ENCODE measurements at regions not wholly inside any gene's neighbourhood (a gene's known extent, or its start where the extent isn't known, plus 50 kb on each side); places are given as distances from the start of the nearest gene placed in this dataset.

- no peak for TF ChIP-seq GABPA (IDR thresholded peaks at IDR 0.05; ENCODE audit: borderline replicate concordance, insufficient read depth, low read length)
- no peak for TF ChIP-seq BACH1 (IDR thresholded peaks at IDR 0.05; ENCODE audit: low read length)
- no peak for TF ChIP-seq POLR2A (IDR thresholded peaks at IDR 0.05; ENCODE audit: control extremely low read depth in 1 of 2, low read depth in 2 of 2, low read length in 2 of 2)
- TF ChIP-seq YY1 (IDR thresholded peaks at IDR 0.05; ENCODE audit: low read depth, low read length): no peak
- TF ChIP-seq SAP30 (IDR thresholded peaks at IDR 0.05; ENCODE audit: insufficient read depth, insufficient replicate concordance, low read length): no peak
- no peak for TF ChIP-seq NANOG (IDR thresholded peaks at IDR 0.05; ENCODE audit: insufficient read depth, low read depth, low read length, poor library complexity, severe bottlenecking)
- WGBS, 2 experiments (ENCODE audit: extremely low coverage in 1 of 2, insufficient coverage in 1 of 2, insufficient read length in 1 of 2, insufficient replicate concordance in 2 of 2, low coverage in 1 of 2, low lambda C conversion rate in 2 of 2, missing lambda C conversion rate in 1 of 2): 80% methylated on average over 4 of the region's 4 CpGs; no CpG with 5 or more reads in 1 of the 2 experiments
- H3K14ac ChIP-seq (ENCODE audit: insufficient read length): no peak overlapping the region
- H3K79me1 ChIP-seq (ENCODE audit: low read depth, low read length): no peaks in the 10 kb centered on the region
- peaks cover 0 to 4% (median 1%) of the 10 kb centered on the region in 4 experiments; a peak in 3 of 7 replicates for H3K4me1 ChIP-seq (replicated peaks in 1 of 4; ENCODE audit: control insufficient read depth in 3 of 4, insufficient read depth in 4 of 4, low read length in 3 of 4)
- DNase-seq (ENCODE audit: low read depth in 1 of 2, low spot score in 2 of 2): no peak
- CTCF ChIA-PET (ENCODE audit: partially characterized antibody): interaction anchor here (1.1 kb wide), 1 partner anchor 8 kb away, joined by 4 read pairs; no protein-coding TSS in a partner anchor
- H3K4me2 ChIP-seq (ENCODE audit: insufficient read depth in 1 of 2, low read depth in 2 of 2, low read length in 2 of 2): no peak overlapping the region
- no peaks in the 10 kb centered on the region; a peak in 2 of 7 replicates for H3K27me3 ChIP-seq (replicated peaks in 1 of 4; ENCODE audit: control insufficient read depth in 3 of 4, extremely low read depth in 1 of 4, insufficient read depth in 3 of 4, low read length in 3 of 4)
- no peak overlapping the region for H2BK15ac ChIP-seq (ENCODE audit: low read length)
- H4K20me1 ChIP-seq (replicated peaks in 1 of 2; ENCODE audit: control insufficient read depth in 1 of 2, insufficient read depth in 2 of 2, low read length in 2 of 2): no peaks in the 10 kb centered on the region
- no peak overlapping the region for H2BK20ac ChIP-seq (ENCODE audit: low read length)
- H3K9me3 ChIP-seq (ENCODE audit: insufficient read depth in 2 of 2, low read depth in 1 of 2, low read length in 1 of 2): no peaks in the 10 kb centered on the region
- no peak overlapping the region for H4K5ac ChIP-seq (ENCODE audit: insufficient read length, low read depth, low read length)
- no peak overlapping the region for H3K27ac ChIP-seq (ENCODE audit: low read depth, low read length)
- H3K23ac ChIP-seq (ENCODE audit: insufficient read length): no peak overlapping the region
- no peaks in the 10 kb centered on the region for H3K23me2 ChIP-seq (ENCODE audit: low read depth, low read length)
- no peak overlapping the region; the same call in 1 of the 2 replicates for H2AFZ ChIP-seq (ENCODE audit: low read length)
- no peak overlapping the region for H3K18ac ChIP-seq (ENCODE audit: extremely low read depth, low read length)
- H3K79me2 ChIP-seq (ENCODE audit: control insufficient read depth in 1 of 2, insufficient read depth in 2 of 2, low read length in 2 of 2): no peaks in the 10 kb centered on the region
- H4K91ac ChIP-seq (replicated peaks; ENCODE audit: insufficient read length, low read length): no peak overlapping the region
- no peak overlapping the region for H3K4me3 ChIP-seq (ENCODE audit: extremely low read depth in 1 of 4, insufficient read depth in 2 of 4, low read depth in 3 of 4, low read length in 4 of 4)
- no peak overlapping the region for H2BK12ac ChIP-seq (ENCODE audit: low read depth, low read length)
- POLR2A ChIA-PET (ENCODE audit: partially characterized antibody): no interaction called here
- no peak overlapping the region for H2AK5ac ChIP-seq (ENCODE audit: low read depth, low read length)
- no peak overlapping the region for H3K56ac ChIP-seq (replicated peaks; ENCODE audit: insufficient read length, low read depth, low read length)
- H2BK5ac ChIP-seq (ENCODE audit: low read depth, low read length): no peak overlapping the region
- H2BK120ac ChIP-seq (replicated peaks; ENCODE audit: low read depth, low read length): no peak overlapping the region
- H3K36me3 ChIP-seq (ENCODE audit: control insufficient read depth in 2 of 4, insufficient read depth in 4 of 4, low read length in 3 of 4): no peaks in the 10 kb centered on the region
- no peak overlapping the region for H4K8ac ChIP-seq (ENCODE audit: extremely low read depth, insufficient read depth, low read length)
- H3K4ac ChIP-seq (replicated peaks; ENCODE audit: insufficient read length, low read depth, low read length): no peak overlapping the region
- FAIRE-seq: no peak
- no peak overlapping the region for H3K9ac ChIP-seq (replicated peaks in 1 of 4; ENCODE audit: extremely low read depth in 1 of 4, low read depth in 3 of 4, low read length in 3 of 4)
Observed at GRCh38 chr20:11807054-11808048, 110.3 kb upstream of the BTBD3 start.

All from H1 (cell line).